GM19351 (cell line): ENCODE measurements at regions not wholly inside any gene's neighbourhood (a gene's known extent, or its start where the extent isn't known, plus 50 kb on each side); places are given as distances from the start of the nearest gene placed in this dataset.
"Not testable (repeated sequence)": the region's sequence is repeated elsewhere in the genome, so short reads cannot be mapped to it uniquely, and the experiment has no call there.

Experiments
- ATAC-seq: cut with Tn5 transposase; IDR thresholded peaks from one replicate; pipeline ENCODE4 v1.9.1; 2021; ENCODE audit warnings: mild to moderate bottlenecking, moderate library complexity; ENCODE audit not compliant: unreplicated experiment

DNA sequence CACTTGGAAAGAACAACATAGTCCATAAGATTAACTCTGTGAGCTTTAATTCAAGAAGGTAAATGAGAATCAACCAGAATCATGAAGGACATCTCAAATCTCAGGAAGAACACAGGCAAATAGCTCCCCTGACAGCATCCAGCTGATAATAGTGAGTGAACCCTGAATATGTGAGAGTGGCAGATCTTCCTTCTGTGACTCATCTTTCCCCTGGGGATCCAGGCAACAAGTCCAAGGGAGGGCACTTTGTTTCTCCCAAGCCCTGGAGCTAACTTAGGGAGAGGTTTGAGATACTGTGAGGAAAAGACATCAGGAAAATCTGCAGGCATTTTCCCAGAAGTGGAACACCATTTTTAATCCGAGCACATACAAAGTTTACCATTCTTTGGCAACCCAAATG lies 763.9 kb upstream of the MGAT4C start:
- ATAC-seq = no peak

DNA sequence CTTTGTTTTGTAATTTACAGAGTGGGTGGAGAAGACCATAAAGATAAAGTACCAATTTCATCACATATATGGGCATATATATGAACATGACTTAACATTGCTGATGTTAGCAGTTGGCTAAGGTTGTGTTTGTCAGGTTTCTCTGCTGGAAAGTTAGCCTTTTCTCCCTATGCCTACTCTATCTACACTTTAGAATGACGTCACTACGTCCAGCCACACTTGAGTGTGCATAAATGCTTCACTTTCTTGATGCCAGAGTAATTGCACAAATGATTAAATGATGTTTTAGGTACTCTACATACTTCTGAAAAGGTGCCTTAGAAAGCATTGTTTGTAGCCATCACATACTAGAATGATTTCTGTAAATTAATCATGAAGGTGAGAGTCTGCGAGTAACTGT lies 759.2 kb upstream of the MGAT4C start:
- no peak for ATAC-seq

DNA sequence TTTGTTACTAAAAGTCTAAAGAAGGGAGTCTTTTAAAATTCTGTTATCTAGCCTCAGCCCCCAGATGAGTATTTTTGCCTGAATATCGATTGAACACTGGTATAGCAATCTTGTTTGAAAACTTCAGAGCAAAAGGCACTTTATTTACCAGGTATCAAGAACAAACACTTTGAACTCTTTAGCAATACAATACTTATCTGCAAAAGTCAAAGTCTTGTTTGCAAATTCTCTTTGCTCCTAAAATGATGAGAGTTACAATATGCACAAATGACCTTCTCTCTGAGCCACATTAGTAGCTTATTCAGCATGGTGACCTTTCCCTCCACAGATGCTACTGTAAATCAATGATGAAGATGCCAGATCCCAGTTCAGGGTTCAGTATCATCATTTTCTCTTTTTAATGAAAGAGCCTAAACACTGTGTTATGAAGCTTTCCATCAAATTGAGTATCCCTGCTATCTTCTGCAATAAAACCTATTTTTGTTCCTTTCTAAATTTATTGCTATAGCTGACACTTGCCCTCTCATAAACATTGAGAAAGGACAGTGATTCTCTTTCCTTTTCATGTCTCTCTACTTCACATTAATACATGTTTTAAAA lies 752.7 kb upstream of the MGAT4C start:
- no peak for ATAC-seq

- ATAC-seq = no peak
Measured at GRCh38 chr12:87001102-87001501, 744.9 kb upstream of the MGAT4C start.

DNA sequence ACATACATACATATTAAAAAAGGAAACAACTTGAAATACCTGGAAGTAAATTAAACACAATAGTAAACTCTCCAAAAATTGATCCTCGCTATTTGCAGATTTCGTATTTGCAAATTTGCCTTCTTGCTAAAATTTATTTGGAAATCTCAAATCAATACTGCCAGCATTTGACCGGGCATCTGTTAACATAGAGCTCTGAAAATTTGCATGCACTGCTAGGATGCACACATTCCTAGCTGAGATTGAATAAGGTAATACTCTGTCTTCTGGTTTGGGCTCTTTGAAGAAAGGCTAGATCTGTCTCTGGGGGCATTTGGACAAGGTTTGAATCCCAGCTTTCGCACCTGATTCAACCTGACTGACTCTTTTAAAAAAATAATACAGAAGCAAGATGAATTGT lies 729.1 kb upstream of the MGAT4C start:
- no peak for ATAC-seq

DNA sequence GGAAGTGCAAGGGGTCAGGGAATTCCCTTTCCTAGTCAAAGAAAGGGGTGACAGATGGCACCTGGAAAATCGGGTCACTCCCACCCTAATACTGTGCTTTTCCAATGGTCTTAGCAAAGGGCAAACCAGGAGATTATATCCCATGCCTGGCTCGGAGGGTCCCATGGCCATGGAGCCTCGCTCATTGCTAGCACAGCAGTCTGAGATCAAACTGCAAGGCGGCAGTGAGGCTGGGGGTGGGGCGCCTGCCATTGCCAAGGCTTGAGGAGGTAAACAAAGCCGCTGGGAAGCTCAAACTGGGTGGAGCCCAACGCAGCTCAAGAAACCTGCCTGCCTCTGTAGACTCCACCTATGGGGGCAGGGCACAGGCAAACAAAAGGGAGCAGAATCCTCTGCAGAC lies 714.4 kb upstream of the MGAT4C start:
- not testable (repeated sequence) for ATAC-seq

DNA sequence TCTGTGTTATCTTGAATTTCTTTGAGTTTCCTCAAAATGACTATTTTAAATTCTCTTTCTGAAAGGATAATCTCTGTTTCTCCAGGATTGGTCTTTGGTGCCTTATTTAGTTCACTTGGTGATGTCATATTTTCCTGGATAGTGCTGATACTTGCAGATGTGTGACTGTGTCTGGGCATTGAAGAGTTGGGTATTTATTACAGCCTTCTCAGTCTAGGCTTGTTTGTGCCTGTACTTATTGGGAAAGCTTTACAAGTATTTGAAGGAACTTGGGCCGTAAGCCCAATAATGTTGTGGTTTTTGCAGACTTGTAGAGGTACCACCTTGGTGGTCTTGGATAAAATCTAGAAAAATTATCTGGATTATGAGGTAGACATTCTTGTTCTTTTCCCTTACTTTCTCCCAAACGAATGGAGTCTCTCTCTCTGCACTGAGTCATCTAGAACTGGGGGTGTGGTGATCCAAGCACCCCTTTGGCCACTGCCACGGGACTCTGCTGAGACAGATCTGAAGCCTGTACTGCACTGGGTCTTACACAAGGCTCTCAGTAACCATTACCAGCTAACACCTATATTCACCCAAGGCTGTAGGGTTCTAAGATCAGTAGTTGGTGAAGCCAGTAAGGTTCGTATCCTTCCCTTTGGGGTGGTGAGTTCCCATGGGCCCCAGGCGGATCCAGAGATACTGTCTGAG lies 703.7 kb upstream of the MGAT4C start:
- ATAC-seq = no peak

- no peak for ATAC-seq
Measured at GRCh38 chr12:86950444-86950843, 694.3 kb upstream of the MGAT4C start.

DNA sequence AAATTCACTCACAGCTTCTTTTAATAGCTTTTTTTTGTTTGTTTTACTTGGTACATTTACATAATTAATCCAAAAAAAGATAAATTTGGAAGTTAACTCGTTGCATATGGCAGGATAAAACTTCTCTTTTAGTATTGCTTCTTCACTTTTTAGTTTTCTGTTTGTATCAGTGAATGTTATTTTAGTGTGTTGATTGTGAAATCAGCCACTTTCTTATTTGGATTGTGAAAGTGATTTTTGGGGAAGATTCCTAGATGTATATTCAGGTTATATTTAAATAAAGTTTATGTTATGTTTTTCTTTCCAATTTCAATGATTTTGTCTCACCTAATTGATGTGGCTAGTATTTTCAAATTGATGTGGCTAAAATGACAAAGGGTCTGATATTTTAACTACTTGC lies 693.9 kb upstream of the MGAT4C start:
- ATAC-seq = no peak

- no peak for ATAC-seq
Measured at GRCh38 chr12:86948851-86949250, 692.7 kb upstream of the MGAT4C start.

DNA sequence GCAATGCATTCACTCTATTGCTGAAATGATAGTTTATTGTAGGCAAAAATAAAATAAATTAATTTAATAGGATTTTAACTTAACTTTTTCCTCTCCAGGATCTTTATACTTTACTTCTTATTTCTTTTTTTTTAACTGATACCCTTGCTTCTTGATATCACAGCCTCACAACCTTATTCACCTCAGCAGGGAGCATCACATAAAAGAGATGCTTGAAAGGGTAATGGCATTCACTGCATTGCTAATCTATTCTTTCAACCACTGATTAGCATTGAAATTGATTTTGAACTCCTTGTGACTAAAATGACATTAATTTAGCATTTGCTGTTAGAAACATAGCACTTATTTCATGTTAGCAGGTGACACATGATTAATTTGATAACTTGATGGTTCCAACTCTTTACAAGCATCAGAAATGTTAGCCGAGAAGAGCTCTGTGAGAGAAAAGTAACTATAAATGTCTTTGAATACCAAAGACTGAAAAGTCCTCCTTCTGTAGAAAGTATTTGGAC lies 689.5 kb upstream of the MGAT4C start:
- ATAC-seq = no peak

DNA sequence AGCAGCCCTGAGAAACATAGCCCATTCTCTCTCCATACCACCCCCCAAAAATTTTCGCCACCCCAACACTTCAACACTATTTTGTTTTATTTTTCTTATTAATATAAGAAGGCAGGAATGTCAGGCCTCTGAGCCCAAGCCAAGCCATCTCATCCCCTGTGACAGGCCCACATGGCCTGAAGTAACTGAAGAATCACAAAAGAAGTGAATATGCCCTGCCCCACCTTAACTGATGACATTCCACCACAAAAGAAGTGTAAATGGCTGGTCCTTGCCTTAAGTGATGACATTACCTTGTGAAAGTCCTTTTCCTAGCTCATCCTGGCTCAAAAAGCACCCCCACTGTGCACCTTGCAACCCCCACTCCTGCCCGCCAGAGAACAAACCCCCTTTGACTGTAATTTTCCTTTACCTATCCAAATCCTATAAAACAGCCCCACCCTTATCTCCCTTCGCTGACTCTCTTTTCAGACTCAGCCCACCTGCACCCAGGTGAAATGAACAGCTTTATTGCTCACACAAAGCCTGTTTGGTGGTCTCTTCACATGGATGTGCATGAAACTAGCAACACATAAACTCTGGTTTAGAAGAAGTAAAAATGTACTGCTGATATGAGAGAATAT lies 688.1 kb upstream of the MGAT4C start:
- ATAC-seq = not testable (repeated sequence)

- ATAC-seq = no peak
Measured at GRCh38 chr12:86931714-86932113, 675.5 kb upstream of the MGAT4C start.

DNA sequence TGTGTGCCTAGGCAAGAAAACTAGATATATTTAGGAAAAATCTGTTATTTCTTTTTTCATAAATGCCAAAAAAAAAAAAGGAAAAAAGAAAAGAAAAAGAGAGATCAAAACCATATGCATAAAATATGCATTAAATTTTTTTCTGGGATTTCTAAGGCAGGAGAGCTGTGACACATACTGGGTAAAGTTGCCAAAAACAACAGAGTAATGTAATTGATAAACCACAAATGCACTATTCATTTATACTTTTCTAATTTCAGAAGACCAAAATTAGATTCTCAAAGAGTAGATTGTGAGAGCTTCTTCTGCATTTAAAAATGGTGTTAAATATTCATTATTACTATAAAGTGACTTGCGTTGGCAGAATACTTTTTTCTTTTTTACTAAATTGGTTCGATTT lies 673.8 kb upstream of the MGAT4C start:
- ATAC-seq = no peak

DNA sequence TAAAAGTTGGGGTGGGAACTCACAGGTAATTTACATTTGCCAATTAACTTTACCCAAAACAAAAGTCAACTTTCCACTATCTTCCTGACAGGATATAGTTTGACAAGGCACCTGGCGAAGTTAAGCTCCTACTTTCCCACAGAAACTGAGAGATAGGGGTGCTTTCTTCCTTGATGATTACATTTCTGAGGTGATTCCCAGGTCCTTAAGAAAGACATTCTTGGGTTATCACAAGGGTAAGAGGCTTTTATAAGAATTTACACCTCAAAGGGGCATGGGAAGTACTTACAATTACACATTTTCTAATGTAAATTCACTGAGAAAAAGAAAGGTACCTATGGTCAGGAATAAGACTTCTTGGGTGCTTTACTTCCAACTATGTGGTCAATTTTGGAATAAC lies 660.9 kb upstream of the MGAT4C start:
- no peak for ATAC-seq

DNA sequence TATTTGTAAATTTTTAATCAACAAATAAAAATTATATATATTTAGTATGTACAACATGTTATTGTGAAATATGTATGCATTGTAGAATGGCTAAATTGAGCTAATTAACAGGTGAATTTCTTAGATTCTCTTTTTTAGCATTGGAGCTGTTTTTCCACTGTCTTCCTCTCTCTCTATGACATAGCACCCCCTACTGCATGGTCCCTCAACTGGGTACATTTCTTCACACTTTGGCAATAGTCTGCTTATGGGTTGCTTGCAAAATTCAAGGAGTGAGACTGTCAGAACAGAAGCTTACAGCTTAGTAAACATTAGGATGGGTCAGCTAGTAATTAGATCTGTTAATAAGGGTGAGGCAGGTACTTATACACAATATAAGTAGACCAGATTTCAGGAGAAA lies 658.5 kb upstream of the MGAT4C start:
- no peak for ATAC-seq

GRCh38 chr12:86911973-86912372 lies 655.8 kb upstream of the MGAT4C start:
- no peak for ATAC-seq

GRCh38 chr12:86903159-86903558 lies 647.0 kb upstream of the MGAT4C start:
- ATAC-seq = no peak

DNA sequence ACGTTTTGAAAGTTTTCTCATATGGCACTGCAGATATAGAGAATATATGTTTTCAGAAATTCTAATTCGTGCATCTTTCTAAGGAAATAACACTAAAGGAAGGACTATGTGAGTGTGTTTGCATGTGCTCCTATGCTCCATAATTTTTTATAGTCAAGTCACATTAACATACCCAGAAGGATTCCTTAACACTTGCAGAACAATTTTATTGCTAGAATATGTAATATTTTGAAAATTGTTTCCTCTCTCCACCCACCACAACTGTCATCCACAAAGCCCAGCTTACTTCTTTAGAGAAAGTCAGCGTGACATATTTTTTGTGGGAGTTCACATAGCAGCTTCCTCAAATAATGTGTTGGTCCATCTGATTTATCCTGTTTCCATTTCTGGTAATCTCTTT lies 604.6 kb upstream of the MGAT4C start:
- no peak for ATAC-seq

GRCh38 chr12:86852451-86852850 lies 596.3 kb upstream of the MGAT4C start:
- ATAC-seq = no peak

DNA sequence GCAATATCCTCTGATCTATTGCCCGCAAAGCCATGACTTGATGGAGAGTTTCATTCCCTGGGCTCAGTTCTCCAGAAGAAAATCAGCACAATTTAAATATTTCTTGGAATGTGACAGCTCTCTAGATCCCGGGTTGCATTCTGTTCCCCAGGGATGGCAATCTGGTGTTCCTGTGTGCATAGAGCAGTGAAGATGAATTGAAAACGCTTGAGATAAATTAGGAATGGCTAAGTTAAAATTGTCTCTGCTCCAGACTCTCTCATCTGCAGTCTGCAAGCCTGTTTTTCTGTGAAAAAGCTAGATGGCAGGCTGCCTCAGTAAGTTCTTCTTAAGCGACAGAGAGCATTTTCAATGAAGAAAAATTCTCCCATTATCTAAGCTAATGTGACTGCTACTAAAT lies 582.5 kb upstream of the MGAT4C start:
- no peak for ATAC-seq

DNA sequence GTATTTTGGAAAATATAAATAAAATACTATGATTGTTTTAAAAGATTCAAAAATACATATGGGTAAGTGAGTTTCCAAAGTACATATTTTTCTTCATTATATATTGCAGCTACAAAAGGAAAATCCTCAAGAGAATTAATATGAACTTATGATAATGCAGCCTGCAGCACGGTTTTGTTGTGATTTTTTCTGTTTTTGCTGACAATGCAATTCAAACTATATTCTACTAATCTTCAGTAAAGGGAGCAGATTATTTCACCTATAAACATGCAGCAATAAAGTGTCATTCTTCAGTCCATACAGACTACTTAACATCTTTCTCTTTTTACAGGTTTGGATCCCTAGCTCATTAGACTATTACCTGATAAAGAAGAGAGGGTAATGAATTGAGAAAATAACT lies 582.1 kb upstream of the MGAT4C start:
- ATAC-seq = no peak
